Stimulated activated CD8-positive, alpha-beta memory T cell treated with anti-CD3 and anti-CD28 coated beads, Interleukin-4, amount 100 ng/mL, for 24 hours (primary cell): ENCODE measurements at regions not wholly inside any gene's neighbourhood (a gene's known extent, or its start where the extent isn't known, plus 50 kb on each side); places are given as distances from the start of the nearest gene placed in this dataset.

Source experiments
- DNase-seq: peaks from one replicate; pipeline ENCODE4 v3.0.0-alpha.2; 2020; ENCODE audit warnings: low read depth

DNA sequence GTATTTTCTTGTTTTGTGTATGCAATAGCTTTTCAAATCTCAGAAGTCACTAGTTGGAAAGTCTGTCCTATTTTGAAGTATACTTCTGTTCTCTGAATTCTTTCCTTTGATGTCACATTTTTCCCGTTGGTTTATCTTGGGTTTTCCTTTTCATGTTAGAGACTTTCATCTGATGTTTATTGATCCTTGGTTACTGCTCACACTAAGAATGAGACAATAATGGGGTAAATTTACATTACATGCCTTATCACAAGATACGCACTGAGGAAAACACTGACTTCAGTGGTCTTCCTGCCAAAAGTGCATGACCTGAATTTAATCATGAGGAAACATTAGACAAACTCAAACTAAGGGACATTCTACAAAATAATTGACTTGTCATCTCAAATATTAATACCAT lies 63.5 kb upstream of the C1GALT1 start:
- no peak for DNase-seq

GRCh38 chr7:7119729-7120128 lies 62.6 kb upstream of the C1GALT1 start:
- no peak for DNase-seq

GRCh38 chr7:7122033-7122478 lies 60.3 kb upstream of the C1GALT1 start:
- no peak for DNase-seq

DNA sequence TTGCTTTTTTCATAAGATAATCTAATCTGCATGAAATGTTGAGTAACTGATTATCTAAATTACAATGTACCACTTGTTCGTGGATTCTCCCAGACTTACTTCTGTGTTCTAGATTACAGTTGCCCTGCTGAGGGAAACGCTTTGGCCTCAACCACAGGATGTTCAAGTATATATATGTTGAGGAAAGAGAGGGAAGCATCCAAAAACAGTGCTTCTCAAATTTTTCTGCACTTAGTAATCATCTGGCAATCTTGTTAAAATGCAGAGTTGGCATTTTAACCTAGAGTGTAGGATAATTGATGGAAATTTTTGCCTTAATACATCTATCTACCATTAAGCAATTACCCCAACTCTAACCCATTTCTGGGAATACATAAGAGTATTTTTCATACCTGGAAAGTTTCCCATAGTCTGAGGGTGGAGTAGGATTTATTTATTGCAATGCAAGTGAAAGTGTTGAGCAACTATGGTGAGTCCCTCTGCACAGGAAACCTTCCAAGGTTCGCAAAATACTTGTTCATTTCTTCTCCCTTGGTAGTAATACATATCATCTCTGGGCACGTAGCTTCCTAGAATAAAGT lies 59.6 kb upstream of the C1GALT1 start:
- DNase-seq: no peak

DNA sequence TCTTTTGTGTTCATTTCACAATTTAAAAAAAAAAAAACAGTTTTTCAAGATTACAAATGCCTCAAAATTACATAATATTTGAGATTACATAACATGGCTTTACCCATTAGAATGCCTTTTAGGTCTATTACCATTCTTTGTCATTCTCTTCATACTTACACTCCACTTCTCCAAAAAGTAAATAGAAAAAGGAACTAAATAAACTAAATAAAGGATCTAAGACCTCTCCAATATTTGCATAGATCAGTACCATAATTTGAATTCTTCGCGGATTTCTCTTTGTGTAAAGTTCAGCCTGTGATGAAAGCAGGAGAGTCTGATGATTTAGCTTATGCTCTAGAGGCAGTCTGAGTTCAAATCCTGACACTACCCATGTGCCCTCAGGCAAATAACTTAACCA lies 56.4 kb upstream of the C1GALT1 start:
- DNase-seq: no peak

DNA sequence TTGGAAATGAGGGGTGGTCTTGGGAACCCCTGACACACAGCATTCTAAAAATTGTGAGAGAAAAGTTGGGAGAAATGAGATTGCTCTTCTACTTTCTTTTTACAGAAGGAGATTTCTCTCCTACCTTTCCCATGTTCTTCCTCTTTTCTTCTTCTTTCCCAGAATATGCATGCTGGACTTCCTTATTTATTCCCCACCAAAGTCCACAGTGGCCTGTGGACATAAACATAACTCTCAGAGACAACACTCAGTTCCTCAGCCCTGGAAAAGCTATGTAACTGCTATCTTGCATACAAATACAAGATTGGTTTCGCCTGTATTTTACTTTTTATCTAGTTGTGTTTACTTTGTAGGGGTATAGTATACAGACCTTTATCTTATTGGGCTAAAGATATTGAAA lies 54.6 kb upstream of the C1GALT1 start:
- no peak for DNase-seq

- no peak for DNase-seq
Observed at GRCh38 chr7:7129381-7129780, 53.0 kb upstream of the C1GALT1 start.

DNA sequence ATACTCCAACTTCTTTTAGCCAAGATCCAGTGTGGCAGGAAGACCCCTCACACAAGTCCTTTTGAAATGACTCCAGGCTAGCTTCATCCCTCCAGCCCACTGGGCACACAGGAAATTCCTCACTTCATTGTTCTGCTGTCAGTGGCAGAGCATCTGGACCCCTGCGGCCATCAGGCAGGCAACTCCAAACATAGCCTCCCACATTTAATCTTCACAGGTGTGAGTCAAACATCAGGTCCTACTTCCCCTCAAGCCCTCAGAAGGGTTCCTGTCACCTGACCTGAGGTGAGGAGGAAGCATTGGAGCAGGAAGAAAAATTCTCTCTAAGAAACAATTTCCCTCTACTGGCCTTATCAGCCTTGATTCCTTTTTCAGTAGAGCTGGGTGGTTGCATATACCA lies 51.1 kb upstream of the C1GALT1 start:
- DNase-seq: no peak
